ENCODE measurements at regions not wholly inside any gene's neighbourhood (a gene's known extent, or its start where the extent isn't known, plus 50 kb on each side); places are given as distances from the start of the nearest gene placed in this dataset.
A peak's percentile ranks its signal among the peaks of the same experiment; 100 is the strongest.

DNA sequence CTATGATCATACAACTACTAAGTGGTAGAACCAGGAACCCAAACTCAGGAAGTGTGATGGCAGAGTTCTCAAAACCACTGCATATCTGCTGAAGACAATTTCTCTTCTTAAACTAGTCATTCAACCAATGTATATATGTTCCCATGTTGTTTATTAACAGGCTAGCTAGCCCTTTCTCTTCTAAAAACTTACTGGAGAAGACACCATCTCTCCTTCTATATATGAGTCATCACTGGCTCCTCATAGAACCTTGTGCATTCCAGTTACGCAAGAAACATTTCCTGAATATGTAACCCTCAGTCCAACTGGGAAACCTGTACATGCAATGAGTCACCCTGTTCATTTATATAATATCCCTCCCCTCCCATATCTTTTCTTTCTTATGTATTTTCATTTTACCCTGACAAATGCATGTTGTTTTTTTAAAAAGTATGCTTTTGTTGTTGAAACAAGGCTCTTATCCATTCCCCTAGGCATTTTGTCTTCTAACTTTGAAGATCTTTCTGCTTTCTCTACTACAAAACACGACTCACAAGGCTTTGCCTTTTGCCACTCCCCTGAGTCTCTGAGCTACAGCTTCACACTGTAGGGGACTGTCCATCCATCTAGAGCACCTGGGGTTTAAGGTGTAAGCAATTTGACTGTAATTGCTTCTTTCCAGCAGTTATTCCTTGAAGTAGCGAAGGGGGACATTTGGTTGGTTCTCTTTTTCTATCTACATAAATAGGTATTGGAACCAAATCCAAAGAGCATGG lies 119.5 kb downstream of the ANXA1 start:
- DNase-seq (ENCODE audit: extremely low spot score, unreplicated experiment), result no peak
- H3K27me3 Mint-ChIP-seq, result peaks cover 9% of the 10 kb centered on the region

GRCh38 chr9:73280113-73280512 lies 128.4 kb downstream of the ANXA1 start:
- no peak for DNase-seq (ENCODE audit: extremely low spot score, unreplicated experiment)
- Mint-ChIP-seq H3K4me1 (ENCODE audit: unreplicated experiment) (no peaks in the 10 kb centered on the region), H3K27ac (no peak overlapping the region), H3K27me3 (no peaks in the 10 kb centered on the region), H3K9me3 (no peaks in the 10 kb centered on the region), H3K4me3 (no peak overlapping the region), H3K36me3 (no peaks in the 10 kb centered on the region)
- no peak for TF ChIP-seq CTCF (conservative IDR thresholded peaks at IDR 0.05)

More for the DNA sequence above, 119.5 kb downstream of the ANXA1 start:
- no peak overlapping the region for H3K4me3 Mint-ChIP-seq
- no peaks in the 10 kb centered on the region for H3K36me3 Mint-ChIP-seq
- no peaks in the 10 kb centered on the region for H3K9me3 Mint-ChIP-seq
- no peaks in the 10 kb centered on the region for H3K4me1 Mint-ChIP-seq (ENCODE audit: unreplicated experiment)
- no peak for TF ChIP-seq CTCF (conservative IDR thresholded peaks at IDR 0.05)
- H3K27ac Mint-ChIP-seq, result peak overlapping the region; percentile 41

DNA sequence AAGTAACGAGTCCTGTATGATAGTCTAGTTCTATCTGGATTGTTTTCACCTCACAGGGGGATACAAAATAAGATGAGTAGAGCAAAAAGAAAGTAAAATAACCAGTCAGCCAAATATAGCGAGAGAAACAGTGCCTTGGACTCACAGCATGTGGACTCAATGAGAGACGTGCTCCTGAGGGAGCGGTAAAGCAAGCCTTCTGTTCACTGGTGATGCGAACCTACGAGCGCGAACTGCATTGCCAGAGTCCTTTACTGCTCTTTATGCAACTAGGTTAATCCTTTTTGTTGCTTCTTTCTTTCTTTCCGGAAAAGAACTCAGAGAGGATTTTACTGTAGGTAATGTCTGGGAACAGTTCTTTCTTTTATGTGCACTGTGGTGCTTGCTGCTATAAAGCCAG lies 132.7 kb downstream of the ANXA1 start:
- H3K9me3 Mint-ChIP-seq, result no peaks in the 10 kb centered on the region
- no peak overlapping the region for H3K4me3 Mint-ChIP-seq
- no peak for DNase-seq (ENCODE audit: extremely low spot score, unreplicated experiment)
- H3K27ac Mint-ChIP-seq, result no peak overlapping the region
- H3K36me3 Mint-ChIP-seq, result no peaks in the 10 kb centered on the region
- TF ChIP-seq CTCF (conservative IDR thresholded peaks at IDR 0.05), result no peak
- H3K27me3 Mint-ChIP-seq, result no peaks in the 10 kb centered on the region
- no peaks in the 10 kb centered on the region for H3K4me1 Mint-ChIP-seq (ENCODE audit: unreplicated experiment)

GRCh38 chr9:73294336-73294735 lies 142.7 kb downstream of the ANXA1 start:
- H3K27me3 Mint-ChIP-seq, result no peaks in the 10 kb centered on the region
- peaks cover 6% of the 10 kb centered on the region for H3K9me3 Mint-ChIP-seq
- TF ChIP-seq CTCF (conservative IDR thresholded peaks at IDR 0.05), result no peak
- H3K27ac Mint-ChIP-seq, result no peak overlapping the region
- H3K4me3 Mint-ChIP-seq, result no peak overlapping the region
- H3K4me1 Mint-ChIP-seq (ENCODE audit: unreplicated experiment), result no peaks in the 10 kb centered on the region
- DNase-seq (ENCODE audit: extremely low spot score, unreplicated experiment), result no peak
- no peaks in the 10 kb centered on the region for H3K36me3 Mint-ChIP-seq

GRCh38 chr9:73325983-73326382 lies 174.3 kb downstream of the ANXA1 start:
- H3K9me3 Mint-ChIP-seq, result no peaks in the 10 kb centered on the region

More at GRCh38 chr9:73325983-73326382, 174.3 kb downstream of the ANXA1 start:
- H3K36me3 Mint-ChIP-seq, result no peaks in the 10 kb centered on the region
- DNase-seq (ENCODE audit: extremely low spot score, unreplicated experiment), result no peak
- no peak overlapping the region for H3K4me3 Mint-ChIP-seq
- H3K4me1 Mint-ChIP-seq (ENCODE audit: unreplicated experiment), result no peaks in the 10 kb centered on the region
- H3K27ac Mint-ChIP-seq, result no peak overlapping the region
- TF ChIP-seq CTCF (conservative IDR thresholded peaks at IDR 0.05), result no peak
- H3K27me3 Mint-ChIP-seq, result no peaks in the 10 kb centered on the region

All from type B pancreatic cell (in vitro differentiated cells).